ENCODE measurements at regions not wholly inside any gene's neighbourhood (a gene's known extent, or its start where the extent isn't known, plus 50 kb on each side); places are given as distances from the start of the nearest gene placed in this dataset.

DNA sequence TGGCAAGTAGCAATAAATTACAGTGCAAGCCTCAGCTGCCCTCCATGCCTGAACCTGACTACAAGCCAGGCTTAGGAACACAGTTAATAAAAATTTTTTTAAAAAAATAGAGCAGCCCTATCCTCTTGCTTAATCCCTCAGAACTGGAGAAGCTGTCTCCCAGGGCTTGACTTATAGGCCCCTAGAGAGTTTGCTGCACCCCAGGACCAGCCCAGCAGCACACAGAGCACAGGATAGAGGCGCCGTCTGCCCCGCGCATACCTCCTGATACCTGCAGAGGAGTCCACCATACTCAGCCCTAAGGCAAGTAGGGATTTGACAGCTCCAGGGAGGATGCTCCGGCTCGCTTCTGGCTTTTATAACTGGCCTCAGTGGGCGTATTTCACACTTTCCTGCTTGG is 548.6 kb upstream of the RAB6C start:
- no peak for TF ChIP-seq SPI1 (IDR thresholded peaks at IDR 0.05; ENCODE audit: borderline replicate concordance, low read depth)
- Histone ChIP-seq H3K27me3 (ENCODE audit: insufficient read depth, poor library complexity, severe bottlenecking) (no peaks in the 10 kb centered on the region), H3K27ac (replicated peaks) (no peak overlapping the region), H3K4me3 (replicated peaks; ENCODE audit: insufficient read depth, low read length) (no peak overlapping the region)
- no peak for DNase-seq (ENCODE audit: low read depth in 1 of 2, low spot score in 1 of 2)

DNA sequence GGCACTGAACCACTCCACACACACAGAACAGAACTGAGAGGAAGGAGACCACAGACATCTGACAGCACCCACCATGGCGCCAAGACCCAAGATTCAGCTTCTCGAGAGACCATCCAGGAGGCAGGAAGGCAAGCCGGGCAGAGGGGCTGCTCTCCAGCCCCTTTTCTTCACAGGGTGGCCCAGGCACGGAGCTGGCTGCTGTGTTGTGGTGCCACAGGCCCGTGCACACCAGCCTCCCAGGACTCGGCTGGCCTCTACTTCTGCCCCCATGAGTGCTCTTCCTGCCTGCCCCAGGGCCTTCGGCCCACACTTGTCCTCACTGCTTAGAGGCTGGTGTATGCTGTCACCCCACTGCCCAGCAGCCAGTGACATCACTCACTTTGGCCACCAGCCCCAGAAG is 547.6 kb upstream of the RAB6C start:
- TF ChIP-seq GABPA (IDR thresholded peaks at IDR 0.05; ENCODE audit: low read depth): no peak
- TF ChIP-seq, protein P1, sequence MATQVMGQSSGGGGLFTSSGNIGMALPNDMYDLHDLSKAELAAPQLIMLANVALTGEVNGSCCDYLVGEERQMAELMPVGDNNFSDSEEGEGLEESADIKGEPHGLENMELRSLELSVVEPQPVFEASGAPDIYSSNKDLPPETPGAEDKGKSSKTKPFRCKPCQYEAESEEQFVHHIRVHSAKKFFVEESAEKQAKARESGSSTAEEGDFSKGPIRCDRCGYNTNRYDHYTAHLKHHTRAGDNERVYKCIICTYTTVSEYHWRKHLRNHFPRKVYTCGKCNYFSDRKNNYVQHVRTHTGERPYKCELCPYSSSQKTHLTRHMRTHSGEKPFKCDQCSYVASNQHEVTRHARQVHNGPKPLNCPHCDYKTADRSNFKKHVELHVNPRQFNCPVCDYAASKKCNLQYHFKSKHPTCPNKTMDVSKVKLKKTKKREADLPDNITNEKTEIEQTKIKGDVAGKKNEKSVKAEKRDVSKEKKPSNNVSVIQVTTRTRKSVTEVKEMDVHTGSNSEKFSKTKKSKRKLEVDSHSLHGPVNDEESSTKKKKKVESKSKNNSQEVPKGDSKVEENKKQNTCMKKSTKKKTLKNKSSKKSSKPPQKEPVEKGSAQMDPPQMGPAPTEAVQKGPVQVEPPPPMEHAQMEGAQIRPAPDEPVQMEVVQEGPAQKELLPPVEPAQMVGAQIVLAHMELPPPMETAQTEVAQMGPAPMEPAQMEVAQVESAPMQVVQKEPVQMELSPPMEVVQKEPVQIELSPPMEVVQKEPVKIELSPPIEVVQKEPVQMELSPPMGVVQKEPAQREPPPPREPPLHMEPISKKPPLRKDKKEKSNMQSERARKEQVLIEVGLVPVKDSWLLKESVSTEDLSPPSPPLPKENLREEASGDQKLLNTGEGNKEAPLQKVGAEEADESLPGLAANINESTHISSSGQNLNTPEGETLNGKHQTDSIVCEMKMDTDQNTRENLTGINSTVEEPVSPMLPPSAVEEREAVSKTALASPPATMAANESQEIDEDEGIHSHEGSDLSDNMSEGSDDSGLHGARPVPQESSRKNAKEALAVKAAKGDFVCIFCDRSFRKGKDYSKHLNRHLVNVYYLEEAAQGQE (IDR thresholded peaks at IDR 0.05; ENCODE audit: insufficient replicate concordance, low read depth): no peak
- TF ChIP-seq, protein P2, sequence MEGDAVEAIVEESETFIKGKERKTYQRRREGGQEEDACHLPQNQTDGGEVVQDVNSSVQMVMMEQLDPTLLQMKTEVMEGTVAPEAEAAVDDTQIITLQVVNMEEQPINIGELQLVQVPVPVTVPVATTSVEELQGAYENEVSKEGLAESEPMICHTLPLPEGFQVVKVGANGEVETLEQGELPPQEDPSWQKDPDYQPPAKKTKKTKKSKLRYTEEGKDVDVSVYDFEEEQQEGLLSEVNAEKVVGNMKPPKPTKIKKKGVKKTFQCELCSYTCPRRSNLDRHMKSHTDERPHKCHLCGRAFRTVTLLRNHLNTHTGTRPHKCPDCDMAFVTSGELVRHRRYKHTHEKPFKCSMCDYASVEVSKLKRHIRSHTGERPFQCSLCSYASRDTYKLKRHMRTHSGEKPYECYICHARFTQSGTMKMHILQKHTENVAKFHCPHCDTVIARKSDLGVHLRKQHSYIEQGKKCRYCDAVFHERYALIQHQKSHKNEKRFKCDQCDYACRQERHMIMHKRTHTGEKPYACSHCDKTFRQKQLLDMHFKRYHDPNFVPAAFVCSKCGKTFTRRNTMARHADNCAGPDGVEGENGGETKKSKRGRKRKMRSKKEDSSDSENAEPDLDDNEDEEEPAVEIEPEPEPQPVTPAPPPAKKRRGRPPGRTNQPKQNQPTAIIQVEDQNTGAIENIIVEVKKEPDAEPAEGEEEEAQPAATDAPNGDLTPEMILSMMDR (IDR thresholded peaks at IDR 0.05; ENCODE audit: insufficient read depth, low read length): no peak
- no peak for TF ChIP-seq POLR2AphosphoS5 (IDR thresholded peaks at IDR 0.05; ENCODE audit: low read depth)
- no peak for TF ChIP-seq SPI1 (IDR thresholded peaks at IDR 0.05; ENCODE audit: borderline replicate concordance, low read depth)
- DNase-seq (ENCODE audit: low read depth in 1 of 2, low spot score in 1 of 2): no peak
- H3K4me3 ChIP-seq (replicated peaks; ENCODE audit: insufficient read depth, low read length): no peak overlapping the region
- no peak overlapping the region for H3K27ac ChIP-seq (replicated peaks)
- H3K27me3 ChIP-seq (ENCODE audit: insufficient read depth, poor library complexity, severe bottlenecking): no peaks in the 10 kb centered on the region

- Histone ChIP-seq H3K4me3 (replicated peaks; ENCODE audit: insufficient read depth, low read length) (no peak overlapping the region), H3K27ac (replicated peaks) (no peak overlapping the region), H3K27me3 (ENCODE audit: insufficient read depth, poor library complexity, severe bottlenecking) (no peaks in the 10 kb centered on the region)
- DNase-seq (ENCODE audit: low read depth in 1 of 2, low spot score in 1 of 2): no peak
- TF ChIP-seq POLR2AphosphoS5 (IDR thresholded peaks at IDR 0.05; ENCODE audit: low read depth): no peak
- TF ChIP-seq, protein P1 (IDR thresholded peaks at IDR 0.05; ENCODE audit: insufficient replicate concordance, low read depth): no peak
- TF ChIP-seq, protein P2 (IDR thresholded peaks at IDR 0.05; ENCODE audit: insufficient read depth, low read length): no peak
- TF ChIP-seq GABPA (IDR thresholded peaks at IDR 0.05; ENCODE audit: low read depth): no peak
- TF ChIP-seq SPI1 (IDR thresholded peaks at IDR 0.05; ENCODE audit: borderline replicate concordance, low read depth): no peak
These were observed 542.7 kb upstream of the RAB6C start for GRCh38 chr2:129436809-129437208.

- TF ChIP-seq POLR2AphosphoS5 (IDR thresholded peaks at IDR 0.05; ENCODE audit: low read depth): no peak
- no peak for TF ChIP-seq GABPA (IDR thresholded peaks at IDR 0.05; ENCODE audit: low read depth)
- TF ChIP-seq, protein P1 (IDR thresholded peaks at IDR 0.05; ENCODE audit: insufficient replicate concordance, low read depth): no peak
- no peak for TF ChIP-seq SPI1 (IDR thresholded peaks at IDR 0.05; ENCODE audit: borderline replicate concordance, low read depth)
- TF ChIP-seq, protein P2 (IDR thresholded peaks at IDR 0.05; ENCODE audit: insufficient read depth, low read length): no peak
- DNase-seq (ENCODE audit: low read depth in 1 of 2, low spot score in 1 of 2): no peak
- Histone ChIP-seq H3K27me3 (ENCODE audit: insufficient read depth, poor library complexity, severe bottlenecking) (no peaks in the 10 kb centered on the region), H3K27ac (replicated peaks) (no peak overlapping the region), H3K4me3 (replicated peaks; ENCODE audit: insufficient read depth, low read length) (no peak overlapping the region)
These were observed 541.7 kb upstream of the RAB6C start for GRCh38 chr2:129437725-129438124.

All from HL-60 (cell line).